WTC11 (cell line): ENCODE measurements at regions not wholly inside any gene's neighbourhood (a gene's known extent, or its start where the extent isn't known, plus 50 kb on each side); places are given as distances from the start of the nearest gene placed in this dataset.

Experiments used
- ATAC-seq: fragments of 200-7000 bp; cut with Tn5 transposase; 2 replicates; pipeline ENCODE4 v1.10.0; 2021; ENCODE audit warnings: mild to moderate bottlenecking, moderate library complexity
- CTCF ChIA-PET: fragments of 300-600 bp; sonication (Branson Sonifier 250); formaldehyde crosslinking; loops from one replicate; lab custom pipeline; 2021; ENCODE audit warnings: antibody characterized with exemption; lab: Charles Lee
- POLR2A ChIA-PET: fragments of 350-600 bp; sonication (Branson Sonifier 250); formaldehyde crosslinking; loops from one replicate; lab custom pipeline; 2021; ENCODE audit warnings: antibody characterized with exemption; lab: Charles Lee
- DNase-seq: peaks from one replicate; pipeline ENCODE4 v3.0.0; 2021; ENCODE audit warnings: low spot score
- H3K27ac Mint-ChIP-seq: 2 replicates; pipeline ENCODE4 v1.8.0; 2021; ENCODE audit warnings: mixed read lengths
- H3K27me3 Mint-ChIP-seq: 2 replicates; pipeline ENCODE4 v1.8.0; 2021; ENCODE audit warnings: low read depth, mild to moderate bottlenecking, moderate library complexity, mixed read lengths
- H3K36me3 Mint-ChIP-seq: 2 replicates; pipeline ENCODE4 v1.8.0; 2021; ENCODE audit warnings: mixed read lengths
- H3K4me1 Mint-ChIP-seq: 2 replicates; pipeline ENCODE4 v1.8.0; 2022; ENCODE audit warnings: mixed read lengths
- H3K4me3 Mint-ChIP-seq: 2 replicates; pipeline ENCODE4 v1.8.0; 2021; ENCODE audit warnings: mild to moderate bottlenecking, moderate library complexity, mixed read lengths
- H3K9me3 Mint-ChIP-seq: 2 replicates; pipeline ENCODE4 v1.8.0; 2021; ENCODE audit warnings: mixed read lengths
- CBFB ChIP-seq: sonication (generic); formaldehyde crosslinking; IDR thresholded peaks from 2 replicates; pipeline ENCODE4 v1.8.1; 2022; ENCODE audit warnings: mild to moderate bottlenecking, low read depth, missing genetic modification reagents
- CREB1 ChIP-seq: sonication (generic); formaldehyde crosslinking; IDR thresholded peaks from 2 replicates; pipeline ENCODE4 v1.8.0; 2023; ENCODE audit warnings: mild to moderate bottlenecking, missing genetic modification reagents
- EMX1 ChIP-seq: fragments of 250-450 bp; sonication (Bioruptor Pico); IDR thresholded peaks from 2 replicates; pipeline ENCODE4 v1.8.0; 2021; ENCODE audit warnings: mild to moderate bottlenecking
- ETV6 ChIP-seq: sonication (generic); formaldehyde crosslinking; IDR thresholded peaks from 2 replicates; pipeline ENCODE4 v1.8.1; 2022; ENCODE audit warnings: mild to moderate bottlenecking, missing genetic modification reagents
- FOXP1 ChIP-seq: sonication (generic); formaldehyde crosslinking; IDR thresholded peaks from 2 replicates; pipeline ENCODE4 v1.8.0; 2022; ENCODE audit warnings: missing genetic modification reagents, mild to moderate bottlenecking, moderate library complexity, borderline replicate concordance
- IRF2 ChIP-seq: sonication (generic); formaldehyde crosslinking; IDR thresholded peaks from 2 replicates; pipeline ENCODE4 v1.8.0; 2022; ENCODE audit warnings: low read depth, missing genetic modification reagents, borderline replicate concordance
- JAZF1 ChIP-seq: fragments of 250-450 bp; sonication (Bioruptor Pico); IDR thresholded peaks from 2 replicates; pipeline ENCODE4 v1.9.0; 2021; ENCODE audit warnings: moderate library complexity, mild to moderate bottlenecking, inconsistent platforms
- MYBL2 ChIP-seq: sonication (generic); formaldehyde crosslinking; IDR thresholded peaks from 2 replicates; pipeline ENCODE4 v1.8.1; 2023; ENCODE audit warnings: mild to moderate bottlenecking, moderate library complexity, missing genetic modification reagents
- NR3C1 ChIP-seq: sonication (generic); formaldehyde crosslinking; conservative IDR thresholded peaks from 2 replicates; pipeline ENCODE4 v1.8.1; 2023; ENCODE audit warnings: low read depth, mild to moderate bottlenecking, missing genetic modification reagents
- PRRX2 ChIP-seq: fragments of 250-450 bp; sonication (Bioruptor Pico); IDR thresholded peaks from 2 replicates; pipeline ENCODE4 v1.8.0; 2021; ENCODE audit warnings: mild to moderate bottlenecking
- SMAD3 ChIP-seq: sonication (generic); formaldehyde crosslinking; IDR thresholded peaks from 2 replicates; pipeline ENCODE4 v1.8.0; 2022; ENCODE audit warnings: missing genetic modification reagents, mild to moderate bottlenecking, borderline replicate concordance
- SMAD4 ChIP-seq: sonication (generic); formaldehyde crosslinking; IDR thresholded peaks from 2 replicates; pipeline ENCODE4 v1.8.0; 2022; ENCODE audit warnings: mild to moderate bottlenecking, missing genetic modification reagents
- TCF7 ChIP-seq: sonication (generic); formaldehyde crosslinking; IDR thresholded peaks from 2 replicates; pipeline ENCODE4 v1.8.0; 2022; ENCODE audit warnings: mild to moderate bottlenecking, low read depth, missing genetic modification reagents, moderate library complexity
- ZNF232 ChIP-seq: sonication (generic); formaldehyde crosslinking; IDR thresholded peaks from 2 replicates; pipeline ENCODE4 v1.8.0; 2022; ENCODE audit warnings: mild to moderate bottlenecking, missing genetic modification reagents
- ZNF263 ChIP-seq: sonication (generic); formaldehyde crosslinking; IDR thresholded peaks from 2 replicates; pipeline ENCODE4 v1.8.1; 2022; ENCODE audit warnings: low read depth, mild to moderate bottlenecking, moderate library complexity, missing genetic modification reagents
- ZNF671 ChIP-seq: fragments of 250-450 bp; sonication (Bioruptor Pico); IDR thresholded peaks from 2 replicates; pipeline ENCODE4 v1.8.0; 2021; ENCODE audit warnings: mild to moderate bottlenecking
- TF ChIP-seq, protein P1 (sequence below): sonication (generic); formaldehyde crosslinking; IDR thresholded peaks from 2 replicates; pipeline ENCODE4 v1.8.0; 2022; ENCODE audit warnings: missing genetic modification reagents
- TF ChIP-seq, protein P2 (sequence below): sonication (generic); formaldehyde crosslinking; IDR thresholded peaks from 2 replicates; pipeline ENCODE4 v1.8.0; 2022; ENCODE audit warnings: mild to moderate bottlenecking, missing genetic modification reagents
- TF ChIP-seq, protein P3 (sequence below): sonication (generic); formaldehyde crosslinking; IDR thresholded peaks from 2 replicates; pipeline ENCODE4 v1.8.0; 2022; ENCODE audit warnings: mild to moderate bottlenecking, missing genetic modification reagents
- TF ChIP-seq, protein P4 (sequence below): sonication (generic); formaldehyde crosslinking; IDR thresholded peaks from 2 replicates; pipeline ENCODE4 v1.8.1; 2023; ENCODE audit warnings: mild to moderate bottlenecking, moderate library complexity, missing genetic modification reagents
- TF ChIP-seq, protein P5 (sequence below): sonication (generic); formaldehyde crosslinking; IDR thresholded peaks from 2 replicates; pipeline ENCODE4 v1.8.1; 2023; ENCODE audit warnings: mild to moderate bottlenecking, missing genetic modification reagents
- TF ChIP-seq, protein P6 (sequence below): fragments of 250-450 bp; sonication (Bioruptor Pico); IDR thresholded peaks from 2 replicates; pipeline ENCODE4 v1.9.0; 2021; ENCODE audit warnings: mild to moderate bottlenecking, borderline replicate concordance

DNA sequence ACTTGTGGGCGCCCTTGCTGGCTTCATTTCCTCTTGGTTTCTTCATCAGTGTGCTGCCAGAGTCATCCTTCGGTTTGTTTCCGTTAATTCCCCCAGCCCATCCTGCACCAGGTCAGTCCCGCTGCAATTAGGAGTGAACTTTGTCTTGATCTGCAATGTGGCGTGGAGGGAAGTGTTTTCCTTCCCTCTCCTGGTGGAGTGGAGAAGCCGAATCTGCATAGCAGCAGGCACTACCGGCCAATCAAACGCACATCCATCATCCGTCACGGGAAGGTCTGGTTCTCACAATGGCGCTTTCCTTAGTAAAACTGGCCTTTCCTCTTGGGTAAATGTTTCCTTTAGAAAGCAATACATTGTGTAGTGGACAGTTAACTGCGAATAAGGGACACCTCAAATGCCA, 337.5 kb downstream of the CXCL12 start (continued):
- TF ChIP-seq, protein P1, sequence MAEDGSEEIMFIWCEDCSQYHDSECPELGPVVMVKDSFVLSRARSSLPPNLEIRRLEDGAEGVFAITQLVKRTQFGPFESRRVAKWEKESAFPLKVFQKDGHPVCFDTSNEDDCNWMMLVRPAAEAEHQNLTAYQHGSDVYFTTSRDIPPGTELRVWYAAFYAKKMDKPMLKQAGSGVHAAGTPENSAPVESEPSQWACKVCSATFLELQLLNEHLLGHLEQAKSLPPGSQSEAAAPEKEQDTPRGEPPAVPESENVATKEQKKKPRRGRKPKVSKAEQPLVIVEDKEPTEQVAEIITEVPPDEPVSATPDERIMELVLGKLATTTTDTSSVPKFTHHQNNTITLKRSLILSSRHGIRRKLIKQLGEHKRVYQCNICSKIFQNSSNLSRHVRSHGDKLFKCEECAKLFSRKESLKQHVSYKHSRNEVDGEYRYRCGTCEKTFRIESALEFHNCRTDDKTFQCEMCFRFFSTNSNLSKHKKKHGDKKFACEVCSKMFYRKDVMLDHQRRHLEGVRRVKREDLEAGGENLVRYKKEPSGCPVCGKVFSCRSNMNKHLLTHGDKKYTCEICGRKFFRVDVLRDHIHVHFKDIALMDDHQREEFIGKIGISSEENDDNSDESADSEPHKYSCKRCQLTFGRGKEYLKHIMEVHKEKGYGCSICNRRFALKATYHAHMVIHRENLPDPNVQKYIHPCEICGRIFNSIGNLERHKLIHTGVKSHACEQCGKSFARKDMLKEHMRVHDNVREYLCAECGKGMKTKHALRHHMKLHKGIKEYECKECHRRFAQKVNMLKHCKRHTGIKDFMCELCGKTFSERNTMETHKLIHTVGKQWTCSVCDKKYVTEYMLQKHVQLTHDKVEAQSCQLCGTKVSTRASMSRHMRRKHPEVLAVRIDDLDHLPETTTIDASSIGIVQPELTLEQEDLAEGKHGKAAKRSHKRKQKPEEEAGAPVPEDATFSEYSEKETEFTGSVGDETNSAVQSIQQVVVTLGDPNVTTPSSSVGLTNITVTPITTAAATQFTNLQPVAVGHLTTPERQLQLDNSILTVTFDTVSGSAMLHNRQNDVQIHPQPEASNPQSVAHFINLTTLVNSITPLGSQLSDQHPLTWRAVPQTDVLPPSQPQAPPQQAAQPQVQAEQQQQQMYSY, result no peak
- TF ChIP-seq ZNF263 (CRISPR knock-in tag), result no peak
- no peak for TF ChIP-seq ETV6 (CRISPR knock-in tag)
- TF ChIP-seq TCF7 (CRISPR knock-in tag), result no peak
- no peak for TF ChIP-seq ZNF671 (CRISPR knock-in tag)
- TF ChIP-seq CBFB, result no peak
- TF ChIP-seq, protein P2, sequence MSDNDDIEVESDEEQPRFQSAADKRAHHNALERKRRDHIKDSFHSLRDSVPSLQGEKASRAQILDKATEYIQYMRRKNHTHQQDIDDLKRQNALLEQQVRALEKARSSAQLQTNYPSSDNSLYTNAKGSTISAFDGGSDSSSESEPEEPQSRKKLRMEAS, result no peak
- TF ChIP-seq MYBL2 (CRISPR knock-in tag), result no peak
- no peak for TF ChIP-seq PRRX2 (CRISPR knock-in tag)
- no peak for TF ChIP-seq CREB1

DNA sequence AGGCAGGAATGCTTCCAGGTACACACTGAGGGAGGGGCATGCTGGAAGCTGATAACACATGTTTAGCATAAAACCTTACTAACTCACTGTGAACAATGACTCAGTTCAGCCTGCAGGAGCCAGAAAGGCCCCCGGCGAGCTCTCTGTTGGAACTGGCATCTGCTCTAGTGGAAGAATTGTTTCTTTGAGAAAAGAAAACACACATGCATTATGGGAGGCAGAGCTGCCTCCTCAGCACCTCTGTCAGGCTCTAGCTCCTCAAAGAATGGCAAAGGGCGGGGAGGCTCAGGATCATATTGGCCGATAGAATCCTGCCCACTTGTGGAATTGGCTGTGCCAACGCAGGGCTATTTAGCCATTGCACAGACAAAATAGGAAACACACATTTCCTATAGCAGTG, 338.3 kb downstream of the CXCL12 start:
- no peak overlapping the region for H3K27ac Mint-ChIP-seq
- no peak overlapping the region for H3K4me3 Mint-ChIP-seq
- DNase-seq (no peak), ATAC-seq (no peak)
- ChIA-PET CTCF (interaction anchor here (0.8 to 1.2 kb wide), 2 partner anchors 31 to 356 kb away, joined by 3 read pairs; no protein-coding TSS in a partner anchor), POLR2A (no interaction called here)
- no peaks in the 10 kb centered on the region; the same call in none of the 2 replicates for H3K27me3 Mint-ChIP-seq
- no peaks in the 10 kb centered on the region for H3K36me3 Mint-ChIP-seq
- TF ChIP-seq IRF2 (CRISPR knock-in tag) (no peak), NR3C1 (CRISPR knock-in tag) (no peak)
- no peaks in the 10 kb centered on the region for H3K9me3 Mint-ChIP-seq
- peaks cover 26% of the 10 kb centered on the region for H3K4me1 Mint-ChIP-seq

DNA sequence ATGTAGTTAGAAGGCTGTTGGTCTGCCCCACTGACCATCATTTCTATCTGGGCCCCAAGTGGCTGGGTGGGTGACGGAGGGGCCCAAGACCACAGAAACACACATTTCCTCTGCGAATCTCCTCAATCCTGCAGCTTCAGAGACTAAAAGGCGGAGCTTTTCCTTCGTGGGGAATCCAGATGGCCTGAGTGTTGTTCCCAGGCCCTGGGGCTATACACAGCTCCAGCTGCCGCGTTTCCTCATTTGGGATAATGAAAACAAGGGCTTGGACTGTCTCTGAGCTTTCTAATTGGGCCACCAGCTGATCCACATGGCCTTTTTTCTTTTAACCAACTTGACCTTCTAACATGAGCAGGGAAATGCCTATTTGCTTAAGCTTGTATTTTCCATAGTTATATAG, 339.9 kb downstream of the CXCL12 start:
- DNase-seq (no peak), ATAC-seq (no peak)
- Mint-ChIP-seq H3K27me3 (no peaks in the 10 kb centered on the region; the same call in none of the 2 replicates), H3K9me3 (peaks cover 8% of the 10 kb centered on the region; the same call in 1 of the 2 replicates), H3K4me1 (peaks cover 30% of the 10 kb centered on the region), H3K36me3 (no peaks in the 10 kb centered on the region), H3K27ac (no peak overlapping the region), H3K4me3 (no peak overlapping the region)
- CTCF ChIA-PET, result no interaction called here
- POLR2A ChIA-PET, result no interaction called here
- TF ChIP-seq SMAD4 (CRISPR knock-in tag), result no peak
- TF ChIP-seq EMX1 (CRISPR knock-in tag), result no peak
- no peak for TF ChIP-seq ETV6 (CRISPR knock-in tag)
- TF ChIP-seq, protein P3, sequence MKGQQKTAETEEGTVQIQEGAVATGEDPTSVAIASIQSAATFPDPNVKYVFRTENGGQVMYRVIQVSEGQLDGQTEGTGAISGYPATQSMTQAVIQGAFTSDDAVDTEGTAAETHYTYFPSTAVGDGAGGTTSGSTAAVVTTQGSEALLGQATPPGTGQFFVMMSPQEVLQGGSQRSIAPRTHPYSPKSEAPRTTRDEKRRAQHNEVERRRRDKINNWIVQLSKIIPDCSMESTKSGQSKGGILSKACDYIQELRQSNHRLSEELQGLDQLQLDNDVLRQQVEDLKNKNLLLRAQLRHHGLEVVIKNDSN (CRISPR knock-in tag), result no peak
- no peak for TF ChIP-seq SMAD3 (CRISPR knock-in tag)
- no peak for TF ChIP-seq JAZF1 (CRISPR knock-in tag)
- TF ChIP-seq CREB1, result no peak
- no peak for TF ChIP-seq FOXP1 (CRISPR knock-in tag)
- TF ChIP-seq, protein P4, sequence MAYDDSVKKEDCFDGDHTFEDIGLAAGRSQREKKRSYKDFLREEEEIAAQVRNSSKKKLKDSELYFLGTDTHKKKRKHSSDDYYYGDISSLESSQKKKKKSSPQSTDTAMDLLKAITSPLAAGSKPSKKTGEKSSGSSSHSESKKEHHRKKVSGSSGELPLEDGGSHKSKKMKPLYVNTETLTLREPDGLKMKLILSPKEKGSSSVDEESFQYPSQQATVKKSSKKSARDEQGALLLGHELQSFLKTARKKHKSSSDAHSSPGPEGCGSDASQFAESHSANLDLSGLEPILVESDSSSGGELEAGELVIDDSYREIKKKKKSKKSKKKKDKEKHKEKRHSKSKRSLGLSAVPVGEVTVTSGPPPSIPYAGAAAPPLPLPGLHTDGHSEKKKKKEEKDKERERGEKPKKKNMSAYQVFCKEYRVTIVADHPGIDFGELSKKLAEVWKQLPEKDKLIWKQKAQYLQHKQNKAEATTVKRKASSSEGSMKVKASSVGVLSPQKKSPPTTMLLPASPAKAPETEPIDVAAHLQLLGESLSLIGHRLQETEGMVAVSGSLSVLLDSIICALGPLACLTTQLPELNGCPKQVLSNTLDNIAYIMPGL, result no peak
- TF ChIP-seq ZNF232, result no peak
- TF ChIP-seq, protein P5, sequence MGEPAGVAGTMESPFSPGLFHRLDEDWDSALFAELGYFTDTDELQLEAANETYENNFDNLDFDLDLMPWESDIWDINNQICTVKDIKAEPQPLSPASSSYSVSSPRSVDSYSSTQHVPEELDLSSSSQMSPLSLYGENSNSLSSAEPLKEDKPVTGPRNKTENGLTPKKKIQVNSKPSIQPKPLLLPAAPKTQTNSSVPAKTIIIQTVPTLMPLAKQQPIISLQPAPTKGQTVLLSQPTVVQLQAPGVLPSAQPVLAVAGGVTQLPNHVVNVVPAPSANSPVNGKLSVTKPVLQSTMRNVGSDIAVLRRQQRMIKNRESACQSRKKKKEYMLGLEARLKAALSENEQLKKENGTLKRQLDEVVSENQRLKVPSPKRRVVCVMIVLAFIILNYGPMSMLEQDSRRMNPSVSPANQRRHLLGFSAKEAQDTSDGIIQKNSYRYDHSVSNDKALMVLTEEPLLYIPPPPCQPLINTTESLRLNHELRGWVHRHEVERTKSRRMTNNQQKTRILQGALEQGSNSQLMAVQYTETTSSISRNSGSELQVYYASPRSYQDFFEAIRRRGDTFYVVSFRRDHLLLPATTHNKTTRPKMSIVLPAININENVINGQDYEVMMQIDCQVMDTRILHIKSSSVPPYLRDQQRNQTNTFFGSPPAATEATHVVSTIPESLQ (CRISPR knock-in tag), result no peak
- TF ChIP-seq, protein P6, sequence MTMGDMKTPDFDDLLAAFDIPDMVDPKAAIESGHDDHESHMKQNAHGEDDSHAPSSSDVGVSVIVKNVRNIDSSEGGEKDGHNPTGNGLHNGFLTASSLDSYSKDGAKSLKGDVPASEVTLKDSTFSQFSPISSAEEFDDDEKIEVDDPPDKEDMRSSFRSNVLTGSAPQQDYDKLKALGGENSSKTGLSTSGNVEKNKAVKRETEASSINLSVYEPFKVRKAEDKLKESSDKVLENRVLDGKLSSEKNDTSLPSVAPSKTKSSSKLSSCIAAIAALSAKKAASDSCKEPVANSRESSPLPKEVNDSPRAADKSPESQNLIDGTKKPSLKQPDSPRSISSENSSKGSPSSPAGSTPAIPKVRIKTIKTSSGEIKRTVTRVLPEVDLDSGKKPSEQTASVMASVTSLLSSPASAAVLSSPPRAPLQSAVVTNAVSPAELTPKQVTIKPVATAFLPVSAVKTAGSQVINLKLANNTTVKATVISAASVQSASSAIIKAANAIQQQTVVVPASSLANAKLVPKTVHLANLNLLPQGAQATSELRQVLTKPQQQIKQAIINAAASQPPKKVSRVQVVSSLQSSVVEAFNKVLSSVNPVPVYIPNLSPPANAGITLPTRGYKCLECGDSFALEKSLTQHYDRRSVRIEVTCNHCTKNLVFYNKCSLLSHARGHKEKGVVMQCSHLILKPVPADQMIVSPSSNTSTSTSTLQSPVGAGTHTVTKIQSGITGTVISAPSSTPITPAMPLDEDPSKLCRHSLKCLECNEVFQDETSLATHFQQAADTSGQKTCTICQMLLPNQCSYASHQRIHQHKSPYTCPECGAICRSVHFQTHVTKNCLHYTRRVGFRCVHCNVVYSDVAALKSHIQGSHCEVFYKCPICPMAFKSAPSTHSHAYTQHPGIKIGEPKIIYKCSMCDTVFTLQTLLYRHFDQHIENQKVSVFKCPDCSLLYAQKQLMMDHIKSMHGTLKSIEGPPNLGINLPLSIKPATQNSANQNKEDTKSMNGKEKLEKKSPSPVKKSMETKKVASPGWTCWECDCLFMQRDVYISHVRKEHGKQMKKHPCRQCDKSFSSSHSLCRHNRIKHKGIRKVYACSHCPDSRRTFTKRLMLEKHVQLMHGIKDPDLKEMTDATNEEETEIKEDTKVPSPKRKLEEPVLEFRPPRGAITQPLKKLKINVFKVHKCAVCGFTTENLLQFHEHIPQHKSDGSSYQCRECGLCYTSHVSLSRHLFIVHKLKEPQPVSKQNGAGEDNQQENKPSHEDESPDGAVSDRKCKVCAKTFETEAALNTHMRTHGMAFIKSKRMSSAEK (CRISPR knock-in tag), result no peak
